Tongue (tissue), 1 donor: ENCODE measurements at regions not wholly inside any gene's neighbourhood (a gene's known extent, or its start where the extent isn't known, plus 50 kb on each side); places are given as distances from the start of the nearest gene placed in this dataset.
A peak's percentile ranks its signal among the peaks of the same experiment; 100 is the strongest.
"Not testable (repeated sequence)": the region's sequence is repeated elsewhere in the genome, so short reads cannot be mapped to it uniquely, and the experiment has no call there.

Experiments used
- DNase-seq: peaks from one replicate; pipeline ENCODE4 v3.0.0-alpha.2; 2015

- DNase-seq: not testable (repeated sequence)
Measured at GRCh38 chr11:127941554-127941953, 645.8 kb downstream of the ETS1 start.

DNA sequence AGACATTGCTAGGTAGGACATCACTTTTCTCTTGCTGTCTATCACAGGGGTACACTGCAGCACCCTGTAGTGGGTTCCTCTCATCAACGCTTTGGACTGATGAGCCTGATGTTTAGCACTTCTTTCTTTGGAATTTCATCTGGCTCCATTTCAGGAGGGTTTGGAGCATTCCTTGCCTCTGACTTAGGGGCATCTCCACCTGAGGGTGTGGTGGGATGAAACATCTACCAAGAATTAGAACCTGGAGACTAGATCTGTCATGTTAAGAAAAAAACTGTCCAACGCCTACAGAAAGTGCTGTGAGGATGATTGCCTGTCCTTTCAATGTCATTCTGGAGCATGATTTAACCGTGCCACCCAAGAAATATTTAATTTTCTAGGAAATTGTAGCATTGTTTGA, 648.4 kb downstream of the ETS1 start:
- no peak for DNase-seq

DNA sequence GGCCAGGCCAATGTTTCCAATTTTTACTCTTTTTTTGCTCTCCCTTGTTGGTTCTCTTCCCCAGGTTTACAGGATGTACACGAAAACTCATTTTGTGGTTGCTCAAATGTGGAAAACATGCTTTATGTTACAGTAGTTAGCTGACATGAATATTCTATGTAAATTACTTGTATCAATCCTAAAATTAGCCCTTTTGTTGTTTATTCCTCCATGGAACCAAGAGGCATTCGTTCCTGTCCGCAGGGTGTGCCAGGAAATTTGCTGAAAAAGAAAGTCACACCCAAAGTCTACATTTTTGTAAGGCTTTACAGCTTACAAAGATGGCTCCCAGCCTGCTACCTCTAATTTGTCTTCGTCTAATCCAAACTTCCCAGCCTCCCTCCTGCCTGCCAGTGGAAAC, 652.3 kb downstream of the ETS1 start:
- no peak for DNase-seq

- not testable (repeated sequence) for DNase-seq
Measured at GRCh38 chr11:127933961-127934360, 653.4 kb downstream of the ETS1 start.

- no peak for DNase-seq
Measured at GRCh38 chr11:127931803-127932202, 655.6 kb downstream of the ETS1 start.

GRCh38 chr11:127926721-127927120, 660.6 kb downstream of the ETS1 start:
- DNase-seq: no peak

- no peak for DNase-seq
Measured at GRCh38 chr11:127925475-127925874, 661.9 kb downstream of the ETS1 start.

DNA sequence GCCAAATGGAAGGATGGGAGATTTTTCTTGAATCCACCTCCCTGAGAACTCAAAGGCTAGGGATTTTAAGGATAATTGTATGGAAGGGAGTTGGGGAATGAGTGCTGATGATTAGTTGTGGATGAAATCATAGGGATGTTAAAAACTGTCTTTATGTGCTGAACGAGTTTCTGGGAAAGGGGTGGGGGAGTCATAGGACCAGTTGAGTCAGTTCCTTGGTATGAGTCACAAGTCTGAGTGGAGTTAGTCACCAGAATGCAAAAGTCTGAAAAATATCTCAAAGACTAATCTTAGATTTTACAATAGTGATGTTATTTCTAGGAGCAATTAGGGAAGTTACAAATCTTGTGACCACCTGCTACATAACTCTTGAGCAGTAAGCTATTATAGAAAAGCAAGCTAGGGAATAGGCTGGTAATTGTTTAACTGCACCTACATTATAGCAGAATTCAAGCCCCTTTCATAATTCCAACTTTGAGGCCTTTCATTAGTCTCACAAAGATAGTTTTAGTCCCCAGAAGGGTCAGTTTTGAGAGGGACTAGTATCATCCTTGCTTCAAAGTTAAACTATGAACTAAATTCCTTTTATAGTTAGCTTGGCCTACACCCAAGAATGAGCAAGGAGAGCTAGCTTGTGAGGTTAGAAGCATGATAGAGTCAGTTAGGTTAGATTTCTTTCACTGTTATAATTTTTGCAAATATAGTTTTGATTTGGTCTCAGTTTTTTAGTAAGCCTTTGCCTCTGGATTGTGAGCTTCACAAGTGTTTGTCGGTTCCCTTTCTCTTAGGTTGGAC, 668.0 kb downstream of the ETS1 start:
- no peak for DNase-seq

DNA sequence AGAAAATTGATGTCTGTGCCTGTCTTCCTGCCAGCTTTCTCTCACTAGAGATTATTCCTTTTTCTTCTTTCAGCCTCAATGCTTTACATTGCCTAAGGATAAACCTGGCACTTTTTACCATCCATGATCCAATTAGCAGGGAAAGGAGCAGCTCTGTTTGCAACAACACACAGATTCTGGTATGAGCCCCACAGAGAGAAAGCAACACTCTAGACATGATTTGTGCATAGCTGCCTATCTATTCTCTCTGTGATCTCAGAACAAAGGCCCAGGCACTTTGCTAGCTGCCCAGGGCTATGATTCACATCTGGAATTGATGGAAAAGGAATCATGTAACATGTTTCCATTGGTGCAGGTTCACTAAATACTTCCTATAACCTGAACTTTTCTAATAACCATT, 685.0 kb downstream of the ETS1 start:
- DNase-seq: no peak

DNA sequence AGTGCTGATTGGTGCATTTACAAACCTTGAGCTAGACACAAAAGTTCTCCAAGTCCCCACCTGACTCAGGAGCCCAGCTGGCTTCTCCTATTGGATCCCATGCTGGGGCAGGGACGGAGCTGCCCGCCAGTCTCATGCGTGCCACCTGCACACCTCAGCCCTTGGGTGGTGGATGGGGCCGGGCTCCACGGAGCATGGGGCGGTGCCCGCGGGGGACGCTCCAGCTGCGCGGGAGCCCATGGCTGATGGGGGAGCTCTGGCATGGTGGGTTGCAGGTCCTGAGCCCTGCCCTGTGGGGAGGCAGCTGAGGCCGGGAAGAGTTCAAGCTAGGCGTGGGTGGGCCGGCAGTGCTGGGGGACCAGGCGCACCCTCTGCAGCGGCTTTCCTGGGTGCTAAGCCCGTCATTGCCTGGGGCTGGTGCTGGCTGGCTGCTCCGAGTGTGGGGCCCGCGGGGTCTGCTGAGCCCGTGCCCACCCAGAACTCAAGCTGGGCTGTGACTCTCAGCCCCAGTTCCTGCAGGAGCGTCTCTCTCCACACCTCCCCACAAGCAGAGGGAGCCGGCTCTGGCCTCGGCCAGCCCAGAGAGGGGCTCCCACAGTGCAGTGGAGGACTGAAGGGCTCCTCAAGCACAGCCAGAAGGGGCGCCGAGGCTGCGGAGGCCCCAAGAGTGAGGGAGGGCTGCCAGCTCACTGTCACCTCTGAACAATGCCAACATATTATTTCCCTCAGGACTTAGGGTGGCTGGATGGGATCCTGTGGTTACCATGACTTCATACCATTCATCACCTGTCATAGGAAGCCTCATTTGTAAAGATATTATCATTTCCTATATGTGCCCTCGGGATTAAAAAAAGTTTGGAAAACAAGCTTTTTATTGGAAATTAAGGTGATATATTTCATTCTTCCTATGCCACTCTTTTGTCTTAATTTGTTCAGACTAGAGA, 688.7 kb downstream of the ETS1 start:
- no peak for DNase-seq

DNA sequence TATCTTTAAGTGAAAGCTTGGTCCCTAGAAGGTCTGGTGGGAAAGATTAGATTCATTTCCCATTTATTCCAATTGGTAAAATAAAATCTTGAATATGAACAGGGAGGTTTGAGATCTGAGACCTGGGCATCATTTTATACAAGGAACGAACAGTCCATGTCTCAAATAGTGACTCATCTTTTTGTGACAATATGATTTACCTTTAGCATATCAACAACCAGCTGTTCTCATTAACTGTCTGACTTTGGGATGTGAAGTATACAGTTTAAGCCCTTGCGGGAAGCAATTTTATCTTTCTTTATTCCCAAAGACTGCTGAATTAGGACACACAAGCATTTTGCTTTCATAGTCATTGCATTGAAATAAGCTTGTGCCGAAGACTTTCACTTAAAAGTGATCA, 691.6 kb downstream of the ETS1 start:
- DNase-seq: no peak

- DNase-seq: no peak
Measured at GRCh38 chr11:127894316-127894715, 693.0 kb downstream of the ETS1 start.

DNA sequence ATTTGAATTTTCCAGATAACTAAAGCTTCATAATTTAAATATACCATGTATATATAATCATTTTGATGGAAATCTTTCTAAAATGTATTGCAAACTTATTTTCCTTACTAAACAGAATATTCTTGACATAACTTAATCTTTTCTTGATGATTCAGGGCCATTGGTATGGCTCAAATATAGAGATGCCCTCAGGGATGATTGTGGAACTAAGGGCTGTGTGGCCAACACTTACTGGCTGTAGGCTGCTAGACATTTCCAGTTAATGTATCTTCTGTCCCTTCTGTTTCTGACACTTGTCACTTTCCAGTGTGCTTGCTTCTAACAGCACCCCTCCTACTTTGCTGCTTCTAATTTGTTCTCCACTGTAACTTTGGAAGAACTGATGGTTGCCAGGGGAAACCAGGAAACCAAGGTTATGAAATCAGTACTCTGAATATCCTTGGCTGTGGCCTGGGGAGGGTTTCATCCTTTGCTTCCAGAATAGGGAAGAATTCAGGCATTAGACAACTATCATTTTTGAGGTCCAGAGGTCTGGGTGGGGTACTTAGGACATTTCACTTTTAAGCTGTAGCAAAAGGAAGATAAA, 697.2 kb downstream of the ETS1 start:
- no peak for DNase-seq

- no peak for DNase-seq
Measured at GRCh38 chr11:127888386-127888785, 699.0 kb downstream of the ETS1 start.

GRCh38 chr11:127875131-127875530, 712.2 kb downstream of the ETS1 start:
- no peak for DNase-seq

DNA sequence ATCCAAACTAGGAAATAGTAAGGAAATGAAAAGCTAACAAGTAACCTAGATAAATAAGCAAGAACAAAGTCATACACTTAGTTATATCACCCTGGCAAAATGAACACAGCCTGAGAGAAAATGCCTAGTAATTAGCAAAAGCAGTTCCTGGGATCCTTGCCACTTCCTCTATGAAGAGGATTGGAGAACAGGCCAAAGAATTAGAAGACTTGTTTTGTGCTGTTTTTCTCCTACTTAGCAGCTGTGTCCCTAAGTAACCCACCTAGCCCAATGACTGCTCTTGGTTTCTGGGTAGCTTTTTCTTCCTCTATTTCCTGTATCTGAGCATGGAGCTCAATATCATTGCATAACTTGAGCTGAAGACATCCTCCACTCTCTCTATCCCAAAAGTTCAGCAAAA, 713.9 kb downstream of the ETS1 start:
- DNase-seq: no peak

- no peak for DNase-seq
Measured at GRCh38 chr11:127866109-127866508, 721.2 kb downstream of the ETS1 start.

- DNase-seq: no peak
Measured at GRCh38 chr11:127864861-127865260, 722.5 kb downstream of the ETS1 start.

DNA sequence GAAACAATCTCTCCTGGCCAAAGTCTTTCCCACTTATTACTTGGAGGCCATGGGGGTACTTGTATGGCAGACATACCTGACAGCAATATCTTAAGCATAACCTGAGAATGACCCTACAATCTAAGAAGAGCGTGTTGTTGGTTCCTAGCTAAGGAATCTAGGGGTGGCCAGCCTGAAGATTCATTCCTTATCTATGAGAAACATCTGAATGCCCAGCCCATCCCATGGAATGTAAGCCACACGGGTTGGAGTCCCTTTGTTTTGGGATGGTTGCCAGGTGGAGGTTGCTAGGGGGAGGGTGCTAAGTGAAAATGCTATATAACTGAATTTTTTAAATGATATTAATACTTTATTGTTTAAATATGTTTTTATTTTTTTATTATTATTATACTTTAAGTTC, 725.0 kb downstream of the ETS1 start:
- DNase-seq: no peak

- no peak for DNase-seq
Measured at GRCh38 chr11:127859941-127860354, 727.4 kb downstream of the ETS1 start.

DNA sequence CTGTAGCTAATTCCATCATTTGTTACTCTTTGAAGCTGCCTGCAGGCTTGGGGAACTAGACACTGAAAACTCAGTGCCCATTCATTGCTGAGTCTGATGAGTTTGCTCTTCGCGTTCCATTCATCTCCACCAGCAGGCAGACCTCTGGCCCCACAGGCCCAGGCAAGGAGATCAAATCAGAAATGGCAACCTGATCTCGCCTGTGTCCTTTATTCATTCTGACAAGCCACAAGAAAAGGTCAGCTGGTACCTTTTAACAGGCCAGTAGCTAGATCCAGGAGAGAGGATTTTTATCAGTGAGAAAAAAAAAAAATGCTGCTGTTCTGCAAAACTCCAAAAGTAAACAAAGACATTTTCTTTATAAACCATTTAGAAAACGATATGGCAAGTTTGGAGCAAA, 742.5 kb downstream of the ETS1 start:
- DNase-seq: no peak

- peak; percentile 82 for DNase-seq
Measured at GRCh38 chr11:127843483-127844396, 743.6 kb downstream of the ETS1 start.
